K562 (cell line): ENCODE measurements at regions not wholly inside any gene's neighbourhood (a gene's known extent, or its start where the extent isn't known, plus 50 kb on each side); places are given as distances from the start of the nearest gene placed in this dataset.

Experiments
- ATAC-seq: fragments of 200-7000 bp; cut with Tn5 transposase; 3 replicates; pipeline ENCODE4 v1.9.1; 2020; ENCODE audit warnings: moderate library complexity
- BruUV-seq: library from RNA; stranded (reverse); fragments of 400-500 nt; replicated peaks from 2 replicates; lab custom pipeline; 2021; lab: Mats Ljungman, UMichigan
- CTCF ChIA-PET: fragments of 300-600 bp; formaldehyde crosslinking; extraction: SDS; loops from one replicate; lab custom pipeline; 2021; ENCODE audit warnings: low intra/inter-chr PET ratio; lab: Yijun Ruan, JAX
- POLR2A ChIA-PET: fragments of 300-600, 350-650 bp; sonication (Branson Sonifier 250); formaldehyde crosslinking; extraction: SDS; loops from one replicate; lab custom pipeline; 2021; ENCODE audit warnings: antibody characterized with exemption, inconsistent platforms; lab: Yijun Ruan, JAX
- DNase-seq, 4 experiments: peaks; one replicate each; pipeline versions ENCODE4 v3.0.0 to v3.0.0-alpha.2; 2011 to 2018; ENCODE audit warnings: low spot score in 3 of 4, mixed read lengths in 3 of 4; ENCODE audit errors: extremely low read depth in 1 of 4
- FAIRE-seq: peaks from 2 replicates; lab custom pipeline; 2011; peaks lifted over from hg19 to GRCh38; lab: Jason Lieb, UNC
- H2AFZ ChIP-seq: 2 replicates; pipeline ENCODE4 v1.6.0; 2011; ENCODE audit warnings: low read depth, low read length, control low read depth, inconsistent platforms
- H3K27ac ChIP-seq: fragments of 200-600 bp; 3 replicates; pipeline ENCODE4 v1.8.0; 2011; ENCODE audit warnings: low read depth, mild to moderate bottlenecking, control low read depth, inconsistent platforms, low read length, moderate library complexity, mixed read lengths; ENCODE audit errors: extremely low read depth
- H3K27me3 ChIP-seq, 2 experiments: fragments of 300-600 bp in 1 of 2; 2 replicates in 1 of 2; 3 replicates in 1 of 2; pipeline versions ENCODE4 v1.6.0 to v1.8.0; 2011; ENCODE audit warnings: inconsistent platforms in 2 of 2, low read length in 2 of 2, mild to moderate bottlenecking in 1 of 2, mixed read lengths in 1 of 2, moderate library complexity in 1 of 2; ENCODE audit not compliant: control insufficient read depth in 2 of 2, insufficient read depth in 2 of 2
- H3K36me3 ChIP-seq: fragments of 300-600 bp; 3 replicates; pipeline ENCODE4 v1.8.0; 2011; ENCODE audit warnings: mild to moderate bottlenecking, low read length, inconsistent platforms; ENCODE audit not compliant: control insufficient read depth, insufficient read depth
- H3K4me1 ChIP-seq, 2 experiments: fragments of 200-600 bp in 1 of 2; replicated peaks in 1 of 2; 2 replicates in 1 of 2; 3 replicates in 1 of 2; pipeline versions ENCODE4 v1.5.1 to v1.8.0; 2011; ENCODE audit warnings: inconsistent platforms in 2 of 2, low read length in 2 of 2, mild to moderate bottlenecking in 1 of 2, mixed read lengths in 1 of 2, moderate library complexity in 1 of 2; ENCODE audit not compliant: control insufficient read depth in 2 of 2, insufficient read depth in 2 of 2
- H3K4me2 ChIP-seq: 2 replicates; pipeline ENCODE4 v1.6.1; 2011; ENCODE audit warnings: low read length, control low read depth, inconsistent platforms, mixed read lengths; ENCODE audit not compliant: insufficient read depth
- H3K4me3 ChIP-seq: fragments of 200-600 bp; sonication (generic), shearing (Covaris generic); 2 replicates; pipeline ENCODE4 v1.5.1; 2016; ENCODE audit warnings: control low read depth, inconsistent platforms
- H3K79me2 ChIP-seq: fragments of 200-600 bp; 3 replicates; pipeline ENCODE4 v1.8.0; 2011; ENCODE audit warnings: low read length, inconsistent platforms; ENCODE audit not compliant: control insufficient read depth, insufficient read depth
- H3K9ac ChIP-seq, 2 experiments: 2 replicates each; pipeline versions ENCODE4 v1.6.0 to v1.6.1; 2011; ENCODE audit warnings: low read depth in 2 of 2, low read length in 2 of 2, control low read depth in 1 of 2, inconsistent platforms in 1 of 2, mild to moderate bottlenecking in 1 of 2, mixed read lengths in 1 of 2; ENCODE audit not compliant: insufficient read depth in 1 of 2
- H3K9me1 ChIP-seq: one replicate; pipeline ENCODE4 v1.6.0; 2011; ENCODE audit warnings: inconsistent platforms, mild to moderate bottlenecking, low read length, moderate library complexity; ENCODE audit not compliant: control insufficient read depth, insufficient read depth
- H3K9me3 ChIP-seq: replicated peaks from 2 replicates; pipeline ENCODE4 v1.5.1; 2011; ENCODE audit warnings: low read depth, low read length, inconsistent platforms; ENCODE audit not compliant: control insufficient read depth, insufficient read depth
- H4K20me1 ChIP-seq: replicated peaks from 2 replicates; pipeline ENCODE4 v1.6.1; 2011; ENCODE audit warnings: low read length, inconsistent platforms, mixed read lengths; ENCODE audit not compliant: control insufficient read depth, insufficient read depth
- PHTF2 ChIP-seq: fragments of 250-450 bp; sonication (Bioruptor Pico); IDR thresholded peaks from 2 replicates; pipeline ENCODE4 v1.5.0; 2021; ENCODE audit warnings: mild to moderate bottlenecking
- RFX7 ChIP-seq: fragments of 250-450 bp; sonication (Bioruptor Pico); IDR thresholded peaks from 2 replicates; pipeline ENCODE4 v1.5.1; 2021; ENCODE audit warnings: mild to moderate bottlenecking
- ZNF780A ChIP-seq: fragments of 250-450 bp; sonication (Bioruptor Pico); IDR thresholded peaks from 2 replicates; pipeline ENCODE4 v1.5.0; 2021; ENCODE audit warnings: mild to moderate bottlenecking
- WGBS: fragments of 100-300 bp; shearing (Covaris generic); methylation state at CpG from one replicate; pipeline ENCODE4 v1.1.6; 2016; ENCODE audit warnings: low coverage, mixed read lengths; ENCODE audit not compliant: insufficient coverage; ENCODE audit errors: missing lambda C conversion rate; 5-methylcytosine and 5-hydroxymethylcytosine counted together
- in situ Hi-C: fragments of 300-500 bp; cut with MboI; formaldehyde crosslinking; loops from 4 replicates; pipeline ENCODE4 v1.15.0; 2018; ENCODE audit warnings: inconsistent platforms, mixed read lengths
- intact Hi-C: fragments of 100-400 bp; cut with micrococcal nuclease; formaldehyde crosslinking; loops from 2 replicates; pipeline ENCODE4 v1.14.2; 2022
- TF ChIP-seq, protein P1 (sequence below): fragments of 250-450 bp; sonication (Bioruptor Pico); IDR thresholded peaks from 2 replicates; pipeline ENCODE4 v1.5.0; 2021; ENCODE audit warnings: mild to moderate bottlenecking, moderate library complexity

DNA sequence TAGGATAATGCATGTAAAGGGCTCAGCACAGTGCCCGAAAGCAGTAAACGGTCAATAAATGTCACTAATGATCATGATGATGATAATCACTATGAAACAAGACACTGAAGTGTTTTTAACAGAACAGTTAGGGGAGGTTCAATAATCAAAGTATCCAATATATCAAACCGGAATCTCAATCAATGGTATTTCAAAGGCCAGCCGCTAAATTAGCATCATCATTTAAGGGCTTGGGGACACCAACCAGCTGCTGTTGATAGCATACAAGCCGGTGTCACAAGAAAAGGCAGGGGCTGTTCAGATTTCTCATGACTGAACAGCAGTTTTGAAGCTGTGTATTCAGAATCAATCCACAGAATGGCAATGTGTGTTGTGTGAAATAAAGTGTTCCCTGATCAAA, 316.0 kb upstream of the NPVF start:
- in situ Hi-C loops = no loop called here
- DNase-seq = no peak
- H2AFZ ChIP-seq = no peak overlapping the region
- POLR2A ChIA-PET = interaction anchor here (1.6 kb wide), 1 partner anchor 16 kb away, joined by 4 read pairs; no protein-coding TSS in a partner anchor
- no peaks in the 10 kb centered on the region for H3K4me1 ChIP-seq
- 0% methylated on average over 5 of the region's 5 CpGs for WGBS
- H3K9me1 ChIP-seq = no peaks in the 10 kb centered on the region
- H3K79me2 ChIP-seq = no peaks in the 10 kb centered on the region
- H4K20me1 ChIP-seq = no peaks in the 10 kb centered on the region; the same call in 1 of the 2 replicates
- peaks cover 23 to 38% of the 10 kb centered on the region in 2 experiments for H3K27me3 ChIP-seq
- H3K36me3 ChIP-seq = no peaks in the 10 kb centered on the region
- H3K27ac ChIP-seq = no peak overlapping the region
- H3K9me3 ChIP-seq = no peaks in the 10 kb centered on the region
- no peak for FAIRE-seq
- ATAC-seq = no peak
- intact Hi-C loops = no loop called here
- H3K4me3 ChIP-seq = no peak overlapping the region
- no peak overlapping the region for H3K4me2 ChIP-seq
- TF ChIP-seq, protein P1, sequence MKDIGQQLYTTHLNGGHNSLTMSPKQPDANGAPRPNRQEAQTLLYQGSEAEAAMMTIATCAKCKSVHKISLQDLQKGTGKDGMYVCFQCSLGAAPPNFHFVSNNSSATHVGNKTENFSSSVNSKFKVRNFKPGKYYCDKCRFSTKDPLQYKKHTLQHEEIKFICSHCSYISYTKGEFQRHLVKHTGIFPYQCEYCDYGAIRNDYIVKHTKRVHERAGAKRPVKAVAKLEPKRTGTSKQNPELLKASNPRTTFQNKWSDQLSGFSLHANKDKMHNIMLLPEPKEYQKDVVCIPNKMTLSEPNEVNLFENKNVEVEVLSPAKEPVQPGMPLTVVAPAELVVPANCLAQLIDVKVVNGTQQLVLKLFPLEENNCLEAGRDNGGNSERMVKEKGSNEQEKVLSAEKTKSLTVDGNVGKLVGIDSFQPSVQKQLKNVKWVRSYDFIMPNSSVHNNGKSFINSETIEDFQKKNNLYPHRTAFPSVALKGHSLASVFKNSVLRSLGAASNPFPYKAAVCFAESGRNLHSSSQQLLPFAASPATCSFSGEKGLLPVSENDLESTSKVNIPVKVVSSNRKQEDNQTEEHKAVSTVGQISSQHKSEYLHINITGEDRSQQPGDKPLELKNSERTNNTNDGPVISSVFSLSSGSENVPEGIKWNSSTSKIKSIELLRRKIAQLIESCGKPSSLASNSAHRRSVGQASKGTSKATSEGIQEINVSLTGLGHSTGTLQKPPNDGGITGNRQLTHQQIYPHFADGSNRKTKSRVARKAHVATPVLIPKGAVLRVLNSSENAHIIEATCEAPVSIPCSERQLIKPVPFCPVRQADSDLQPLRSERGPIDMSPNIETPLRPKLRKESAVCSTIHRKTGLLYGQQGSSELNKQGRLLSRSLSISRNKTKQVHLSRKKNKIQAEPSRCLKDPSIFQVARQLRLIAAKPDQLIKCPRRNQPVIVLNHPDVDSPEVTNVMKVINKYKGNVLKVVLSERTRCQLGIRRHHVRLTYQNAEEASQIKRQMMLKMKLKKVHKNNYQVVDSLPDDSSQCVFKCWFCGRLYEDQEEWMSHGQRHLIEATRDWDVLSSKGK (CRISPR knock-in tag) = no peak
- TF ChIP-seq ZNF780A (CRISPR knock-in tag) (no peak), PHTF2 (no peak), RFX7 (CRISPR knock-in tag) (no peak)
- no TSS peak for BruUV-seq
- H3K9ac ChIP-seq = no peak overlapping the region
- CTCF ChIA-PET = no interaction called here
